Loucy (cell line): ENCODE measurements at regions not wholly inside any gene's neighbourhood (a gene's known extent, or its start where the extent isn't known, plus 50 kb on each side); places are given as distances from the start of the nearest gene placed in this dataset.

ENCODE experiments used
- H2AFZ ChIP-seq: fragments of 200-600 bp; sonication (generic); 2 replicates; pipeline ENCODE4 v1.6.0; 2016; ENCODE audit warnings: antibody characterized with exemption, mild to moderate bottlenecking, low read length, moderate library complexity
- H3F3A ChIP-seq: fragments of 200-600 bp; 2 replicates; pipeline ENCODE4 v1.6.0; 2016; ENCODE audit warnings: antibody characterized with exemption, low read depth, mild to moderate bottlenecking
- H3K27me3 ChIP-seq: fragments of 200-600 bp; sonication (generic); 2 replicates; pipeline ENCODE4 v1.6.1; 2014; ENCODE audit warnings: low read length, mild to moderate bottlenecking; ENCODE audit not compliant: insufficient read depth, poor library complexity, severe bottlenecking
- H3K36me3 ChIP-seq: fragments of 200-600 bp; sonication (generic); 2 replicates; pipeline ENCODE4 v1.6.1; 2016; ENCODE audit warnings: low read length; ENCODE audit not compliant: insufficient read depth
- H3K4me1 ChIP-seq: fragments of 200-600 bp; sonication (generic); 2 replicates; pipeline ENCODE4 v1.5.1; 2014; ENCODE audit warnings: low read length, mild to moderate bottlenecking; ENCODE audit not compliant: insufficient read depth, poor library complexity, severe bottlenecking
- H3K4me2 ChIP-seq: fragments of 200-600 bp; sonication (generic); 2 replicates; pipeline ENCODE4 v1.6.0; 2014; ENCODE audit warnings: antibody characterized with exemption, low read length, low read depth, mild to moderate bottlenecking; ENCODE audit not compliant: poor library complexity, severe bottlenecking
- H3K4me3 ChIP-seq: fragments of 200-600 bp; sonication (generic); 2 replicates; pipeline ENCODE4 v1.5.1; 2014; ENCODE audit warnings: low read length, mild to moderate bottlenecking, mixed read lengths; ENCODE audit not compliant: poor library complexity, severe bottlenecking
- H3K79me2 ChIP-seq: fragments of 200-600 bp; sonication (generic); 2 replicates; pipeline ENCODE4 v1.6.1; 2014; ENCODE audit warnings: low read length; ENCODE audit not compliant: insufficient read depth
- H3K9ac ChIP-seq: fragments of 200-600 bp; sonication (generic); 2 replicates; pipeline ENCODE4 v1.6.0; 2014; ENCODE audit warnings: mild to moderate bottlenecking, low read depth, low read length, moderate library complexity; ENCODE audit not compliant: poor library complexity, severe bottlenecking
- H3K9me2 ChIP-seq: fragments of 200-600 bp; sonication (generic); replicated peaks from 2 replicates; pipeline ENCODE4 v1.6.1; 2016; ENCODE audit warnings: low read depth, low read length, mixed read lengths
- H3K9me3 ChIP-seq: fragments of 200-600 bp; sonication (generic); 2 replicates; pipeline ENCODE4 v1.6.1; 2014; ENCODE audit warnings: mild to moderate bottlenecking, antibody characterized with exemption, low read length, low read depth; ENCODE audit not compliant: insufficient read depth
- H4K20me1 ChIP-seq: fragments of 200-600 bp; sonication (generic); 2 replicates; pipeline ENCODE4 v1.6.0; 2014; ENCODE audit warnings: antibody characterized with exemption, low read length, mild to moderate bottlenecking; ENCODE audit not compliant: insufficient read depth, poor library complexity, severe bottlenecking
- CTCF ChIP-seq: fragments of 200-600 bp; sonication (generic); conservative IDR thresholded peaks from 2 replicates; pipeline ENCODE4 v1.5.1; 2014; ENCODE audit warnings: mild to moderate bottlenecking, antibody characterized with exemption, low read length
- EZH2phosphoT487 ChIP-seq: fragments of 200-600 bp; IDR thresholded peaks from 2 replicates; pipeline ENCODE4 v1.6.1; 2018; ENCODE audit warnings: antibody characterized with exemption, mild to moderate bottlenecking, moderate library complexity, borderline replicate concordance

DNA sequence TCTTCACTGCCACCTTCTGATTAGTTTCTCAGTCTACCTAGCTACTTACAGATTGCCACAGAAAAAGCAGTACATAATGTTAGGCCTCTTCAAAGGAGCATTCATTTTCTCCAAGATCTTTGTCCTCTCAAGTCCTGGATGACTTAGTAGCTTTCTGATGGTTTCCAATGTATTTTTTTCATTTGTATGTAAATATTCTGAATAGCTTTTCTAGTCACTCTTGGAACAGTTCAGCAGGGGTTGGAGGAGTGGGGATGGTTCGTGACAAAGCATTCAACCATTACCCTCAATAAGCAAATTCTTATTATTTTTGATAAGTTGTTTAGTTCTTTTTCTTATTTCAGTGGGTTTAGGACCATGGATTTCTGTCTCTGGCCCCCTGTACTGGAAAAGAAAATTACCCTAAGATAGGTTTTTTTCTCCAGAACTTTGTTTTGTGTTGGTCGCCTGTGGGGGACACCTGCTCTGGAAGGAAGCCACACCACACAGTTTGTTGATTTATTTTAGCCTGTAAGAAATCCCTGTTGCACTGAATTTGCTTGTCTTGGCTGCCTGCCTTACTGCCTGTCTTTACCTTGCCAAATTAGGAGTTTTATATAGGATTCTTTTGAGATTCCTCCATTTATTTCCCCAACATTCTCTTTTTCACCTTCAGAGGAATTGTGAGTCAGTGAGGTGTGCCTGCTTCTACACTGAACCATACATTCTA lies 247.9 kb downstream of the RFPL4B start:
- no peak overlapping the region for H2AFZ ChIP-seq
- no peaks in the 10 kb centered on the region for H3K36me3 ChIP-seq
- H3K27me3 ChIP-seq: no peaks in the 10 kb centered on the region
- no peak overlapping the region for H3K4me2 ChIP-seq
- no peaks in the 10 kb centered on the region for H3K4me1 ChIP-seq
- no peaks in the 10 kb centered on the region for H4K20me1 ChIP-seq
- H3K9me2 ChIP-seq: no peaks in the 10 kb centered on the region
- H3K9me3 ChIP-seq: no peaks in the 10 kb centered on the region
- H3F3A ChIP-seq: no peaks in the 10 kb centered on the region
- TF ChIP-seq EZH2phosphoT487: no peak
- TF ChIP-seq CTCF: no peak
- H3K79me2 ChIP-seq: no peaks in the 10 kb centered on the region
- no peak overlapping the region for H3K4me3 ChIP-seq
- no peak overlapping the region for H3K9ac ChIP-seq

DNA sequence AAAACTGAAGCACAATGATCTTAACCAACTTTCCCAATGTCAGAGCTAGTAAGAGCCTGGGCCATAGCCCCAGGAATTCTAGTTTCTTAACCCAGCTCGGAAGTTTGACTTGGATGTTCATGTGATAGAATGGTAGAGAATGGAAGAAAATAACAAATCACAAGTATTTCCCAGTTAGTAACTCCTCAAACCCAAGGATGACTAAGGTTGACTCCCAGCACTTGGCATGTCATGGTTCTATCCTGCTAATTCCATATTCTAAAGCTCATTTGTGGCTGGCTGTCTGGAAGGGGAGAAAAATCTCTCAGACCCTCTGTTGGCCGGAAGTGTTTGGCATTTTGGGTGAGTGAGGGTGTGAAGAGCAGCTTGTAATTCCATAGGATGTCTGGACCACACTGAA lies 248.7 kb downstream of the RFPL4B start:
- no peaks in the 10 kb centered on the region for H3K9me2 ChIP-seq
- no peaks in the 10 kb centered on the region for H3K36me3 ChIP-seq
- H3K27me3 ChIP-seq: no peaks in the 10 kb centered on the region
- no peaks in the 10 kb centered on the region for H4K20me1 ChIP-seq
- H3K4me2 ChIP-seq: no peak overlapping the region
- H2AFZ ChIP-seq: no peak overlapping the region
- TF ChIP-seq EZH2phosphoT487 (no peak), CTCF (no peak)
- H3F3A ChIP-seq: no peaks in the 10 kb centered on the region
- no peaks in the 10 kb centered on the region for H3K79me2 ChIP-seq
- H3K4me3 ChIP-seq: no peak overlapping the region
- H3K9me3 ChIP-seq: no peaks in the 10 kb centered on the region
- H3K4me1 ChIP-seq: no peaks in the 10 kb centered on the region
- no peak overlapping the region for H3K9ac ChIP-seq

DNA sequence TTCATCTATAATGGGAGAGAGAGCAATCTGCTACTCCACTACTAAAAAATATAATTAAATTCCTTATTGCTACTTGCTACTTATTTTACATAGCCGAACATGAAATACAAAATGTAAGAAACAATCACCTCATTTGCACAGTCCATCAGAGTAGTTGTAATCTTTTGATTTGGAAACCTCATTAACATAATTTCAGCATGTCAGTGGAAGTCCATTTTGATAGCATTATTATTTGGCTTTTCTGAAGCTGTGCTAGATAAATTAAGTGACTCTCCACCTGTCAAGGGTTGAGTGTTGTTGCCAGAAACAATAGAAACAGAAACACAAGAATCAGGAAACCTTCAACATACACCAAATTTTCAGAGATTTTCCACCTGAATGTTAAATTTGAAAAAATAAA lies 250.0 kb downstream of the RFPL4B start:
- Histone ChIP-seq H3K4me3 (no peak overlapping the region), H3K27me3 (no peaks in the 10 kb centered on the region), H3K9me3 (no peaks in the 10 kb centered on the region), H2AFZ (no peak overlapping the region), H3F3A (no peaks in the 10 kb centered on the region), H3K9ac (no peak overlapping the region), H3K79me2 (no peaks in the 10 kb centered on the region), H3K9me2 (no peaks in the 10 kb centered on the region), H4K20me1 (no peaks in the 10 kb centered on the region), H3K4me1 (no peaks in the 10 kb centered on the region), H3K4me2 (no peak overlapping the region), H3K36me3 (no peaks in the 10 kb centered on the region)
- no peak for TF ChIP-seq EZH2phosphoT487
- TF ChIP-seq CTCF: no peak
